T-helper 1 cell treated with Interleukin-12 subunit alpha and Interleukin-12 subunit beta and Interleukin-4 antibody, amounts not matched to agents 30 μg/mL and 1 μg/mL, for 36 hours (primary cell): ENCODE measurements at regions not wholly inside any gene's neighbourhood (a gene's known extent, or its start where the extent isn't known, plus 50 kb on each side); places are given as distances from the start of the nearest gene placed in this dataset.

Experiments
- H3K27ac Mint-ChIP-seq: one replicate; pipeline ENCODE4 v1.8.0; 2021; ENCODE audit warnings: mild to moderate bottlenecking, mixed read lengths
- H3K27me3 Mint-ChIP-seq: one replicate; pipeline ENCODE4 v1.8.0; 2021; ENCODE audit warnings: low read depth, mixed read lengths
- H3K36me3 Mint-ChIP-seq: one replicate; pipeline ENCODE4 v1.8.0; 2021; ENCODE audit warnings: low read depth, mixed read lengths
- H3K4me1 Mint-ChIP-seq: one replicate; pipeline ENCODE4 v1.8.0; 2021; ENCODE audit warnings: low read depth, mixed read lengths
- H3K4me3 Mint-ChIP-seq: one replicate; pipeline ENCODE4 v1.8.0; 2021; ENCODE audit warnings: mild to moderate bottlenecking, moderate library complexity, mixed read lengths
- H3K9me3 Mint-ChIP-seq: one replicate; pipeline ENCODE4 v1.8.0; 2021; ENCODE audit warnings: mixed read lengths

GRCh38 chr6:12509060-12509459 is 207.5 kb upstream of the PHACTR1 start:
- Mint-ChIP-seq H3K9me3 (no peaks in the 10 kb centered on the region), H3K4me1 (no peaks in the 10 kb centered on the region)

GRCh38 chr6:12516070-12516469 is 200.5 kb upstream of the PHACTR1 start:
- H3K27ac Mint-ChIP-seq, result no peak overlapping the region
- no peaks in the 10 kb centered on the region for H3K36me3 Mint-ChIP-seq
- H3K27me3 Mint-ChIP-seq, result no peaks in the 10 kb centered on the region
- H3K9me3 Mint-ChIP-seq, result no peaks in the 10 kb centered on the region
- H3K4me3 Mint-ChIP-seq, result no peak overlapping the region
- H3K4me1 Mint-ChIP-seq, result peaks cover 4% of the 10 kb centered on the region

More at GRCh38 chr6:12509060-12509459, 207.5 kb upstream of the PHACTR1 start:
- peaks cover 3% of the 10 kb centered on the region for H3K27me3 Mint-ChIP-seq
- no peak overlapping the region for H3K27ac Mint-ChIP-seq
- no peak overlapping the region for H3K4me3 Mint-ChIP-seq
- no peaks in the 10 kb centered on the region for H3K36me3 Mint-ChIP-seq

- no peak overlapping the region for H3K4me3 Mint-ChIP-seq
- H3K27me3 Mint-ChIP-seq, result no peaks in the 10 kb centered on the region
- no peaks in the 10 kb centered on the region for H3K4me1 Mint-ChIP-seq
- no peaks in the 10 kb centered on the region for H3K36me3 Mint-ChIP-seq
- H3K27ac Mint-ChIP-seq, result no peak overlapping the region
- no peaks in the 10 kb centered on the region for H3K9me3 Mint-ChIP-seq
These were observed 194.2 kb upstream of the PHACTR1 start for GRCh38 chr6:12522347-12522746.

- H3K4me3 Mint-ChIP-seq, result no peak overlapping the region
- no peaks in the 10 kb centered on the region for H3K36me3 Mint-ChIP-seq
- H3K4me1 Mint-ChIP-seq, result no peaks in the 10 kb centered on the region
- H3K27ac Mint-ChIP-seq, result no peak overlapping the region
- no peaks in the 10 kb centered on the region for H3K9me3 Mint-ChIP-seq
- no peaks in the 10 kb centered on the region for H3K27me3 Mint-ChIP-seq
These were observed 192.8 kb upstream of the PHACTR1 start for GRCh38 chr6:12523726-12524125.

GRCh38 chr6:12525276-12525675 is 191.3 kb upstream of the PHACTR1 start:
- H3K9me3 Mint-ChIP-seq, result no peaks in the 10 kb centered on the region
- no peaks in the 10 kb centered on the region for H3K27me3 Mint-ChIP-seq

GRCh38 chr6:12527339-12527738 is 189.2 kb upstream of the PHACTR1 start:
- Mint-ChIP-seq H3K36me3 (no peaks in the 10 kb centered on the region), H3K27me3 (no peaks in the 10 kb centered on the region), H3K4me3 (no peak overlapping the region), H3K4me1 (no peaks in the 10 kb centered on the region), H3K9me3 (no peaks in the 10 kb centered on the region), H3K27ac (no peak overlapping the region)

More at GRCh38 chr6:12525276-12525675, 191.3 kb upstream of the PHACTR1 start:
- Mint-ChIP-seq H3K27ac (no peak overlapping the region), H3K4me3 (no peak overlapping the region), H3K36me3 (no peaks in the 10 kb centered on the region), H3K4me1 (no peaks in the 10 kb centered on the region)

- Mint-ChIP-seq H3K4me3 (no peak overlapping the region), H3K9me3 (no peaks in the 10 kb centered on the region), H3K27me3 (peaks cover 4% of the 10 kb centered on the region), H3K27ac (no peak overlapping the region), H3K36me3 (no peaks in the 10 kb centered on the region), H3K4me1 (no peaks in the 10 kb centered on the region)
These were observed 188.4 kb upstream of the PHACTR1 start for GRCh38 chr6:12528136-12528535.

- H3K9me3 Mint-ChIP-seq, result no peaks in the 10 kb centered on the region
- peaks cover 5% of the 10 kb centered on the region for H3K27me3 Mint-ChIP-seq
- H3K4me3 Mint-ChIP-seq, result no peak overlapping the region
- H3K36me3 Mint-ChIP-seq, result no peaks in the 10 kb centered on the region
- no peaks in the 10 kb centered on the region for H3K4me1 Mint-ChIP-seq
- no peak overlapping the region for H3K27ac Mint-ChIP-seq
These were observed 187.8 kb upstream of the PHACTR1 start for GRCh38 chr6:12528581-12529363.

GRCh38 chr6:12529364-12530019 is 187.1 kb upstream of the PHACTR1 start:
- H3K4me3 Mint-ChIP-seq, result no peak overlapping the region
- no peaks in the 10 kb centered on the region for H3K9me3 Mint-ChIP-seq
- H3K4me1 Mint-ChIP-seq, result no peaks in the 10 kb centered on the region
- H3K36me3 Mint-ChIP-seq, result no peaks in the 10 kb centered on the region
- H3K27me3 Mint-ChIP-seq, result peaks cover 5% of the 10 kb centered on the region
- H3K27ac Mint-ChIP-seq, result no peak overlapping the region

GRCh38 chr6:12530345-12530744 is 186.2 kb upstream of the PHACTR1 start:
- H3K27me3 Mint-ChIP-seq, result peaks cover 5% of the 10 kb centered on the region
- no peak overlapping the region for H3K4me3 Mint-ChIP-seq
- H3K27ac Mint-ChIP-seq, result no peak overlapping the region
- H3K36me3 Mint-ChIP-seq, result no peaks in the 10 kb centered on the region
- H3K9me3 Mint-ChIP-seq, result no peaks in the 10 kb centered on the region
- no peaks in the 10 kb centered on the region for H3K4me1 Mint-ChIP-seq

- H3K9me3 Mint-ChIP-seq, result no peaks in the 10 kb centered on the region
- H3K4me3 Mint-ChIP-seq, result no peak overlapping the region
- no peaks in the 10 kb centered on the region for H3K4me1 Mint-ChIP-seq
- peaks cover 5% of the 10 kb centered on the region for H3K27me3 Mint-ChIP-seq
- no peak overlapping the region for H3K27ac Mint-ChIP-seq
- no peaks in the 10 kb centered on the region for H3K36me3 Mint-ChIP-seq
These were observed 183.0 kb upstream of the PHACTR1 start for GRCh38 chr6:12533586-12533985.

- Mint-ChIP-seq H3K4me3 (no peak overlapping the region), H3K27ac (no peak overlapping the region), H3K36me3 (no peaks in the 10 kb centered on the region), H3K9me3 (no peaks in the 10 kb centered on the region), H3K27me3 (peaks cover 5% of the 10 kb centered on the region), H3K4me1 (no peaks in the 10 kb centered on the region)
These were observed 182.3 kb upstream of the PHACTR1 start for GRCh38 chr6:12534069-12534853.

- H3K27ac Mint-ChIP-seq, result no peak overlapping the region
- no peaks in the 10 kb centered on the region for H3K4me1 Mint-ChIP-seq
- no peaks in the 10 kb centered on the region for H3K36me3 Mint-ChIP-seq
- H3K27me3 Mint-ChIP-seq, result peaks cover 9% of the 10 kb centered on the region
- H3K4me3 Mint-ChIP-seq, result no peak overlapping the region
- H3K9me3 Mint-ChIP-seq, result no peaks in the 10 kb centered on the region
These were observed 180.8 kb upstream of the PHACTR1 start for GRCh38 chr6:12535586-12536314.

- Mint-ChIP-seq H3K27ac (no peak overlapping the region), H3K9me3 (no peaks in the 10 kb centered on the region), H3K27me3 (peaks cover 11% of the 10 kb centered on the region), H3K36me3 (no peaks in the 10 kb centered on the region), H3K4me1 (no peaks in the 10 kb centered on the region), H3K4me3 (no peak overlapping the region)
These were observed 180.2 kb upstream of the PHACTR1 start for GRCh38 chr6:12536416-12536815.
